ENCODE measurements at regions not wholly inside any gene's neighbourhood (a gene's known extent, or its start where the extent isn't known, plus 50 kb on each side); places are given as distances from the start of the nearest gene placed in this dataset.
"Not testable (repeated sequence)": the region's sequence is repeated elsewhere in the genome, so short reads cannot be mapped to it uniquely, and the experiment has no call there.

GRCh38 chr5:176144508-176144907 is 93.7 kb upstream of the SIMC1 start:
- no peak for DNase-seq (ENCODE audit: low read depth)

DNA sequence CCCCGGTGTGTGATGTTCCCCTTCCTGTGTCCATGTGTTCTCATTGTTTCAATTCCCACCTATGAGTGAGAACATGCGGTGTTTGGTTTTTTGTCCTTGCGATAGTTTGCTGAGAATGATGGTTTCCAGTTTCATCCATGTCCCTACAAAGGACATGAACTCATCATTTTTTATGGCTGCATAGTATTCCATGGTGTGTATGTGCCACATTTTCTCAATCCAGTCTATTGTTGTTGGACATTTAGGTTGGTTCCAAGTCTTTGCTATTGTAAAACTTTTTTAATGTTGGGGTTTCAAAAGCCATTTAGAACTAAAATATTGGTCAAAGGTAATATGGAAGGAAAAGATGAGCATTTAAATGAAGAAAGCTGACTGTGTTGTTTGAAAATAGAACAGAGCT is 88.3 kb upstream of the SIMC1 start:
- not testable (repeated sequence) for DNase-seq (ENCODE audit: low read depth)

- DNase-seq (ENCODE audit: low read depth), result peak; percentile 37
Measured at GRCh38 chr5:176151281-176151680, 86.9 kb upstream of the SIMC1 start.

- no peak for DNase-seq (ENCODE audit: low read depth)
Measured at GRCh38 chr5:176152191-176152929, 85.9 kb upstream of the SIMC1 start.

DNA sequence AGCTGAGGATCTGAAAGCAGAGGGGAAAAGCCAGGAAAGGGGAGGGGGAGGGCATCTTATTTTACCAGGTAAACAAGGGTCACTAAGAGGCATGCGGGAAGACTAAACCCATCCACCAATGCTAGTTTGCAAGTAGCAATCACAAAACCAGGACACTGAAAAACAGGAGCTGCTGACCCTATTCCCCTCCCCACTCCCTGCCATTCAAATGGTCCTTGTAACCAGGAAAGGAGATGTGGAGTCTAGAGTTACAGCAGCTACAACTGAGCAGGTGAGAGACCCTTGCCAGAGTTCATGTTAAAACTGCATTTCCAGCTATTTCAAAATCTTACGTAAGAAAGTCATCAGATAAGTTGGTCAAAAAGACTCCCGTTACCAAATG is 85.3 kb upstream of the SIMC1 start:
- DNase-seq (ENCODE audit: low read depth), result no peak

DNA sequence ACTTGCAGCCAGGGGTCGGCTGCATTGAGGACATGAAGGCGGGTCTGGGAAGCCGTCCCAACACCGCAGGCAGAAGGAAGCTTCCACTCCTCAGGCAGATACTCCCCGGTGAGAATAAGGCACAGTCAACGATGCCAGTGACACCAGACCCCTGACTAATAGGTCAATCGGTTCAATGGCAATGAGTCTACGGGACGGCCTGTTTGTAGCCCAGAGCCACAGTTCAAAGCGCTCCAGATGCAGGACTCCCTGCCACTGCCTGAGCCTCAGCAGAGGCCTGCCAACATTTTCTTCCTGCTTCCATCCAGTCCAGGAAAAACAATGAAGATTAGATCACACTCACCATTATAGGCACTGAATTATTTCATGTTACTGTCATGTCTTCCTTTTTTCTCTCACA is 84.5 kb upstream of the SIMC1 start:
- no peak for DNase-seq (ENCODE audit: low read depth)

DNA sequence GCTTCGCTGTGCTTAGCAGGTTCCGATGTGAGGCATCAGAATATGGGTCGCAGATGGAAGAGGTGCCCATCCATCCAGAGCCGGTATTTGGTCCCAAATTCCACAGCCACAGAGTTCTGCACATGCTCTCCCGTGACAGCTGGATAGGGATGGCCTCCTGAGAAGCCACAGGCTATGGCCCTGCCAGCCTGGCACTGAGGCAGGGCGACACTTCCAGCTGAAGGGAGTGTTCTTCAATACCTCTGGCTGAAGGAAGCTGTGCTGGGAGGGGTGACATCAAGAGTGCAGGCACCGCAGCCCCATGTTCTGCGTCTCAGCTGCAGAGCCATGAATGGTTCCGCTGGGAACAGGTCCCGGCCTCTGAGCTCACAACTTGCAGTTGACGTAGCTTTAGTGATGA is 83.4 kb upstream of the SIMC1 start:
- no peak for DNase-seq (ENCODE audit: low read depth)

DNA sequence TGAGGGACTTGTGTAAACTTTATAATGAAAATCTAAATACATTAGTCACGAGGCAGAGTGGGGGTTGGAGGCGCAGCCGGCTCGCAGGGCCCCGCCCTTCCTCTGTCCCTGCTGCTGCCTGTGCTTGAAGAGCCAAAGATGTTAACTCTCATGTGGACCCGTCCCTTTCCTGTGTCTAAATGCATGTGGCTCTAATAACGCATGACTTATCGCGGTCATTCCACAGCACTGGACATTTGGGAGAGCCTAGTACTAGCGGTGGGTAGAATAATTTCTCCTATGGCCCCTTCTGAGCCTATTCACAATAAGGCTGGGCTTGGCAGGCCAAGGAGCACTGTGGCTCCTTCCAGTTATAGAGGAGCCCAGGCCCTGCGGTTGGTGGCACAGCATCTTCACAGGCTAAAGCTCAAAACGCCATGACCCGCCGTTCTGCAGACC is 82.3 kb upstream of the SIMC1 start:
- DNase-seq (ENCODE audit: low read depth), result no peak

GRCh38 chr5:176157656-176158055 is 80.6 kb upstream of the SIMC1 start:
- peak; percentile 12 for DNase-seq (ENCODE audit: low read depth)

DNA sequence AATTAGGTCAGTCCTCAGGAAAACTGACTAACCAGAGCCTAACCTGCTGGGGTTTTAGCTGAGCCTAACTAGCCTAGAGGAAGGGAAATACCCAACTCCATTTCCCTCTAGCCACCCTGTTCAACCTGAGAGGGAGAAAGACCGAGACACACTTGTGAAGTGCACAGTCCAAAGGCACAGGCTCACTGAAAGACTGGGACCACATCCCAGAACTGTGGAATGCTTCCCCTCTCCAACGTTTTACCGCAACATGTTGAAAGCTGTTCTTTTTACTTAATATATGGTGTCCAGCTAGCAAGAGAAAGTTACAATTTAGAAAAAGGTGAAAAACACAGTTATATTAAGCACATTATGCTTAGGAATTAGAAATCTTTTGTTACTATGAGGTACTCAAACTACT is 76.8 kb upstream of the SIMC1 start:
- no peak for DNase-seq (ENCODE audit: low read depth)

- DNase-seq (ENCODE audit: low read depth), result no peak
Measured at GRCh38 chr5:176162198-176162597, 76.0 kb upstream of the SIMC1 start.

DNA sequence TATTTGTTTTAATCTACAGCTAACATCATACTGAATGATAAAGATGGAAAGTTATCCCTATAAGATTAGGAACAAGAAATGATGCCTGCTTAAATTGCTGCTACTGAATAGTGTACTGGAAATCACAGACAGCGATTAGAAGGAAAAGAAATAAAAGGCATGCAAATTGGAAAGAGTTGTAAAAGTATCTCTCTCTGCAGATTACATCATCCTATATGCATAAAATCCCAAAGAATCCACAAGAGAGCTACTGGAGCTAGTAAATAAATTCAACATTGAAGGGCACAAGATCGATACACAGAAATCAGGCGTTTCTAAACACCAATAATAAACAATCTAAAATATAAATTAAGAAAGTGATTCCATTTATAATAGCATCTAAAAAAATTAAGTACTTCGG is 75.3 kb upstream of the SIMC1 start:
- no peak for DNase-seq (ENCODE audit: low read depth)

GRCh38 chr5:176166427-176166826 is 71.8 kb upstream of the SIMC1 start:
- no peak for DNase-seq (ENCODE audit: low read depth)

- no peak for DNase-seq (ENCODE audit: low read depth)
Measured at GRCh38 chr5:176167800-176168199, 70.4 kb upstream of the SIMC1 start.

- DNase-seq (ENCODE audit: low read depth), result no peak
Measured at GRCh38 chr5:176169393-176170063, 68.7 kb upstream of the SIMC1 start.

- no peak for DNase-seq (ENCODE audit: low read depth)
Measured at GRCh38 chr5:176170084-176170483, 68.1 kb upstream of the SIMC1 start.

DNA sequence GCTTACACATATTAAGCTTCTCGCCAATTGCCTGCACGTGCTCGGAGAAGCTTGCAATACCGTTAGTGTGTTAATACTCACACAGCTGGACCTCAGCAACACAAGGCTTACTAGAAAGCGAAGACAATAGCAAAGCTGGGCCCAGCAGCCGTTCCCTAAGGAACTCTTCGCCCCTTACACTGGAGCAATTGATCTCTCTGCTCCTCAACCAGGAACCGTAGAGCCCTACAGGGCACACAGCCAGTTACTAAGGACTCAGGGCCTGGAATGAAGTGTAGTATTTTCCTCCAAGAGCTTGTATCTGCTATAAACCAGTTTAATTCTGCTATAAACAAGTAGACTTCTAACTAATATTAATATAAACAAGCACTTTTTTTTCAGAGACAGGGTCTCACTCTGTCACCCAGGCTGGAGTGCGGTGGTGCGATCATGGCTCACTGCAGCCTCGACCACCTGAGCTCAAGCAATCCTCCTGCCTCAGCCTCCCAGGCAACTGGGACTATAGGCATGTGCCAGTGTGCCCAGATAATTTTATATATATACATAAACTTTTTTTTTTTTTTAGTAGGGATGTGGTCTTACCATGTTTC is 67.0 kb upstream of the SIMC1 start:
- DNase-seq (ENCODE audit: low read depth), result no peak

GRCh38 chr5:176172246-176172645 is 66.0 kb upstream of the SIMC1 start:
- DNase-seq (ENCODE audit: low read depth), result no peak

GRCh38 chr5:176173647-176174046 is 64.6 kb upstream of the SIMC1 start:
- DNase-seq (ENCODE audit: low read depth), result no peak

DNA sequence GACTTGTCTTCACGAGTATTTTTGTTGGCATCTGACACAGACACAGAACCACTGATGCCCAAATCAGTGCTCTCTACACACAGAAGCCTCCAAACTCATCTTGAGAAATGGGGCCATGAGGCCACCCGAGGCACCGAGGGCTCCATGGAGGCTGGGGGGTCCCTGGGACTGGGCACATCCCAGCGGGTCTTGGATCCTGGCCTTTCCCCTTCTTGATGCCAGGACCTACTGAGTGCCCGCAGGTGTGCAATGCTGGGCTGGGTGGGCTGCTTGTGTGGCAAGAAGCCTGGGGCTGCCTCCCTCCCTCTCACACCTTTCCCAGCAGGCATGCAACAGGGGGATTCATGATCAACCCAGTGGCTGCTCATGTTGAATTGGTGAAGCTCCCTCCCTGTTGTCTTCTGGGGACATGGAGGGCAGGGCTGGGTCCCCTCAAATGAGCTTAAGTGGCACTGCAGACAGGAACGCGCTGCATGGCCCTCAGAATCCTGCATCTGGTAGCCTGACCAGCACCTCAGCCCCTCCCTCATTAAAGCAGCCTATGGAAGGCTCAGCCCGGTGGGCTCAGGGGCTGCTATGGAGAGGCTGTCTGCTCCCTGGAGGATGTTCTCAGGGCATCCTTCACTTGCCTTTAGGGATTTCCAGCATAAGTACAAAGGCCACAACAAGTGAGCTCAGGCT is 63.7 kb upstream of the SIMC1 start:
- DNase-seq (ENCODE audit: low read depth), result no peak

DNA sequence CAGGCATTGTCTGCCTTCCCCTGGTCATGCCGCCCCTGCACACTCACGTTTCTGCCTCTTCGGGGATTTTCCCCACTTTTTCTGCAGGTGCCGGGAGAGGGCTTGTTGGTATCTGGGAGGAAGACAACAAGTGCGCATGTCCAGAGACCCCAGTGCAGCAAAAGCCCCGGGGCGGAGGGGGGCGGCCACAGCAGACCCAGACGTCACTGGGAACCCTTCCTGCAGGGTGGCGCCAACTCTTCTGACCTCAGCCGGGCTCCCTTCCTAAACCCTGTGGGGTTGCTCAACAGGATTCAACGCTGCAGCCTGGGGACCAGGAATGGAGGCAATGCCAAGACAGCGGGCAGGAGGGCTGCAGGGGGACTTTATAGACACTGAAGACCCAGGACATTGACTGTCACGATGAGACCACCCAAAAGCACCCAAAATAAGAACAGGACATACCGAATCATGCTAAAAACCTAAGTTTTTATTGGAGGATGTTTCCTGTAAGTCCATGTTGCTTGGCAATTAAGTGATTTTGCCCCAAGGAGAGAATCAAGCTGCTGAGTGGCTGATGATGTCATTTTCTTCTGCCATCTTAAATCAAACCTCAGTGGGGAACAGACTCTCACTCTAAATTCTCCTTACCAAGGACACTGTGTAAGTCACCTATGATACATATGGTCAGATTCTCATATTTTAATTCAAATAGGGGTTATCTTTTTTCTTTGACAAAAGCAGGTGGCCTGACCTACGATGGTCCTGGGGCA is 62.9 kb upstream of the SIMC1 start:
- no peak for DNase-seq (ENCODE audit: low read depth)

- no peak for DNase-seq (ENCODE audit: low read depth)
Measured at GRCh38 chr5:176176231-176176630, 62.0 kb upstream of the SIMC1 start.
